CD4-positive, CD25-positive, alpha-beta regulatory T cell (primary cell): ENCODE measurements at regions not wholly inside any gene's neighbourhood (a gene's known extent, or its start where the extent isn't known, plus 50 kb on each side); places are given as distances from the start of the nearest gene placed in this dataset.

Experiments used
- ATAC-seq, 2 donors: fragments of 150-1000 bp; cut with Tn5 transposase; one replicate each; pipeline ENCODE4 v1.10.0; 2021; ENCODE audit warnings: low read depth in 2 of 2, moderate number of reproducible peaks in 2 of 2, moderate library complexity in 1 of 2
- DNase-seq, 3 donors: peaks; one replicate each; pipeline versions ENCODE4 v3.0.0 to v3.0.0-alpha.2; 2012 to 2022; ENCODE audit warnings: mixed read lengths in 1 of 3
- H3K27ac ChIP-seq: one replicate; pipeline ENCODE4 v1.7.0; 2013; ENCODE audit warnings: mild to moderate bottlenecking, low read length; ENCODE audit not compliant: insufficient read depth, poor library complexity, severe bottlenecking
- H3K27me3 ChIP-seq: one replicate; pipeline ENCODE4 v1.7.0; 2013; ENCODE audit warnings: low read length; ENCODE audit not compliant: control insufficient read depth, insufficient read depth
- H3K36me3 ChIP-seq: one replicate; pipeline ENCODE4 v1.7.0; 2013; ENCODE audit warnings: mild to moderate bottlenecking, low read length, moderate library complexity; ENCODE audit not compliant: control insufficient read depth, insufficient read depth
- H3K4me1 ChIP-seq: 2 replicates; pipeline ENCODE4 v1.7.0; 2013; ENCODE audit warnings: mild to moderate bottlenecking, low read length; ENCODE audit not compliant: insufficient read depth, control insufficient read depth, poor library complexity, severe bottlenecking
- H3K4me3 ChIP-seq: one replicate; pipeline ENCODE4 v1.7.0; 2013; ENCODE audit warnings: low read depth, mild to moderate bottlenecking, low read length, moderate library complexity
- H3K9me3 ChIP-seq, 2 experiments: 1 replicate in 1 of 2; 2 replicates in 1 of 2; pipeline ENCODE4 v1.7.0; 2013; ENCODE audit warnings: low read length in 2 of 2, mild to moderate bottlenecking in 1 of 2, moderate library complexity in 1 of 2; ENCODE audit not compliant: control insufficient read depth in 2 of 2
- H3K27ac Mint-ChIP-seq, 3 donors: one replicate each; pipeline ENCODE4 v1.8.0; 2020 to 2022; ENCODE audit warnings: mild to moderate bottlenecking in 3 of 3, mixed read lengths in 3 of 3, moderate library complexity in 2 of 3
- H3K27me3 Mint-ChIP-seq: one replicate; pipeline ENCODE4 v1.8.0; 2022; ENCODE audit warnings: mild to moderate bottlenecking, mixed read lengths
- H3K36me3 Mint-ChIP-seq: one replicate; pipeline ENCODE4 v1.8.0; 2020; ENCODE audit warnings: mixed read lengths
- H3K4me1 Mint-ChIP-seq, 4 donors: one replicate each; pipeline ENCODE4 v1.8.0; 2020 to 2022; ENCODE audit warnings: mixed read lengths in 4 of 4, mild to moderate bottlenecking in 1 of 4
- H3K4me3 Mint-ChIP-seq, 4 donors: one replicate each; pipeline ENCODE4 v1.8.0; 2020 to 2022; ENCODE audit warnings: mild to moderate bottlenecking in 4 of 4, mixed read lengths in 4 of 4, moderate library complexity in 3 of 4
- H3K9me3 Mint-ChIP-seq, 7 donors: one replicate each; pipeline ENCODE4 v1.8.0; 2020 to 2022; ENCODE audit warnings: mixed read lengths in 7 of 7, mild to moderate bottlenecking in 3 of 7, moderate library complexity in 2 of 7

DNA sequence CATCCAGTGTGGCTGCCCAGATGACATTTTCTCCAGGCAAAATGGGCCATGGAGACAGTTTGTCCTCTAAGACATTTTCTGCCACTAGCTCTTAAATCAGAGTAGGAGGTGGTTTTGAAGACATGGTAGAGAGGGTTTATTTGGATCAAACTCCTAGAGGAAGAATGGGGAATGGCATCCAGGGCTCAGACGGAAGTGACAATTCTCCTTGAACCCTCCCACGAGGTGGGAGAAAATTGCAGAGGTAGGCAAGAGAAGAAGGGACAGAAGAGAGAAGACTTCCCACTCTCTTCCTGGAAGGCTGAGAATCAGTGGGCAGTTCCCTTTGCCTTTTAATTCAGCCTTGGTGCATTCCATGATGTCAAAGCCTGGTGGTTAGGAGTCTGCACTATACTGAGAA lies 194.0 kb downstream of the SMIM20 start:
- H3K9me3 ChIP-seq = peaks cover 1 to 9% of the 10 kb centered on the region in 2 experiments
- no peak overlapping the region for H3K4me3 ChIP-seq
- Mint-ChIP-seq H3K27me3 (no peaks in the 10 kb centered on the region), H3K36me3 (no peaks in the 10 kb centered on the region), H3K9me3 (peaks cover 0 to 7% (median 4%) of the 10 kb centered on the region in 7 donors), H3K4me3 (no peak overlapping the region), H3K4me1 (no peaks in the 10 kb centered on the region), H3K27ac (no peak overlapping the region)
- H3K36me3 ChIP-seq = no peaks in the 10 kb centered on the region
- DNase-seq (no peak), ATAC-seq (no peak)
- no peaks in the 10 kb centered on the region for H3K4me1 ChIP-seq
- H3K27me3 ChIP-seq = no peaks in the 10 kb centered on the region
- no peak overlapping the region for H3K27ac ChIP-seq

DNA sequence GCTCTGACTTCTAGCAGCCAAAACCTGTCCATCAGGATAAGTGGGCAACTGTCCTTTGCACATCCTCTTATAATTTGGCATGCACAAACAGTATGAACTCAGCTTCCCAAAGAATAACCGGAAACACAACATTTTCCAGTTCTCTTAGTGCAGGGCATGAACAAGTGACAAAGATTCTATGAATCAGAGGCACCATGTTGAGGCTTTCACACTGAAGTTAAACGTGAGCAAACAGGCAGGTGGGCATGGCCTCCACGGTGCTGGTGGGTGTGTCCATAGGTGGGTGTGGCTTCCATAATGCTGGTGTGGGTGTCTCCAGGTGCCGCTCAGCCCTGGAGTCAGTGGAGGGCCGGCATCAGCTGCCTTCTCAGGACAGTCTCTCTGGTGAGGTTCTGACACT lies 196.5 kb downstream of the SMIM20 start:
- no peak overlapping the region for H3K27ac Mint-ChIP-seq
- Histone ChIP-seq H3K4me1 (no peaks in the 10 kb centered on the region), H3K4me3 (no peak overlapping the region), H3K36me3 (no peaks in the 10 kb centered on the region), H3K27ac (no peak overlapping the region), H3K27me3 (no peaks in the 10 kb centered on the region), H3K9me3 (peaks cover 6 to 16% of the 10 kb centered on the region in 2 experiments)
- H3K36me3 Mint-ChIP-seq = no peaks in the 10 kb centered on the region
- no peaks in the 10 kb centered on the region for H3K27me3 Mint-ChIP-seq
- H3K4me1 Mint-ChIP-seq = no peaks in the 10 kb centered on the region
- DNase-seq (no peak), ATAC-seq (no peak)
- no peak overlapping the region for H3K4me3 Mint-ChIP-seq
- H3K9me3 Mint-ChIP-seq = peaks cover 1 to 11% (median 4%) of the 10 kb centered on the region in 7 donors

DNA sequence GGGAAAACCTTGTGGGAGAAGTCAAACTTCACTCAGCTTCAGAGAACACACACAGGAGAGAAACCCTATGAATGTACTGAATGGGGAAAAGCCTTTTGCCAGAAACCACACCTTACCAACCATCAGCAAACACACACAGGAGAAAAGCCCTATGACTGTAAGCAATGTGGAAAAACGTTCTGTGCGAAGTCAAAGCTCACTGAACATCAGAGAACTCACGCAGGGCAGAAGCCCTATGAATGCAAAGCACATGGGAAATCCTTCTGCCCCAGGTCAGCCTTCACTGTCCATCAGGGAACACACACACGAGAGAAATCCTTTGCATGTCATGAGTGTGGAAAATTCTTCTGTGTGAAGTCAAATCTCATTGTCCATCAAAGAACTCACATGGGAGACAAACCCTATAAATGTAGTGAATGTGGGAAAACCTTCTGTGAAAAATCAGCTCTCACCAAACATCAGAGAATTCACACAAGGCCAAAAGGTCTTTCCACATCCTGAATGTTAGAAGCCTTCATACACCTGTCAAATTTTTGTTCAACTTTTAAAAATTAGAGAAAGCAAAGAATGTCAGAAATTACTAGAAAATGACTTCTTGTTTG lies 199.4 kb downstream of the SMIM20 start:
- Mint-ChIP-seq H3K27ac (no peak overlapping the region), H3K36me3 (no peaks in the 10 kb centered on the region), H3K4me1 (no peaks in the 10 kb centered on the region), H3K9me3 (peaks cover 1 to 11% (median 7%) of the 10 kb centered on the region in 7 donors), H3K4me3 (no peak overlapping the region), H3K27me3 (no peaks in the 10 kb centered on the region)
- no peak overlapping the region for H3K4me3 ChIP-seq
- DNase-seq (no peak), ATAC-seq (no peak)
- peaks cover 6 to 16% of the 10 kb centered on the region in 2 experiments for H3K9me3 ChIP-seq
- no peaks in the 10 kb centered on the region for H3K27me3 ChIP-seq
- no peak overlapping the region for H3K27ac ChIP-seq
- H3K36me3 ChIP-seq = no peaks in the 10 kb centered on the region
- H3K4me1 ChIP-seq = no peaks in the 10 kb centered on the region

DNA sequence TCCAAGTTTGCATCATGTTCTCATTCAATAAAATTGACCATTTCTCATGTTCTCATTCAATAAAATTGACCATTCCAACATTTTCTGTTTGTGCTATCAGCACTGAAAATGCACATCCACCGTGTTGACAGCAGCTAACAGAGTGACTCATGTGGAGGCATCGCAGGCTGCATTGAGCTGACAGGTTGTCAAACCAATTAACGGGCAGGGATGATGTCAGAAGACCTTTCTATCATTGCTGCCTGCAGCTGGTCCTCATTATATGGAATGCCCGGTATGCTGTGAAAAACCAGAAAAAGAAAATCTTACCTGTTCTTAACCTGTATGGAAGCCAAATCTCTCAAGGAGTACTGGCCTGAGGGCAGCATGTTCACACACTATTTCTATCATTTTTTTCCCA lies 202.0 kb downstream of the SMIM20 start:
- Mint-ChIP-seq H3K27ac (no peak overlapping the region), H3K4me3 (no peak overlapping the region), H3K4me1 (no peaks in the 10 kb centered on the region), H3K27me3 (peaks cover 5% of the 10 kb centered on the region), H3K9me3 (peaks cover 0 to 11% (median 5%) of the 10 kb centered on the region in 7 donors), H3K36me3 (no peaks in the 10 kb centered on the region)
- DNase-seq (no peak), ATAC-seq (no peak)
- H3K4me3 ChIP-seq = no peak overlapping the region
- H3K9me3 ChIP-seq = peaks cover 6 to 16% of the 10 kb centered on the region in 2 experiments
- no peaks in the 10 kb centered on the region for H3K27me3 ChIP-seq
- no peaks in the 10 kb centered on the region for H3K4me1 ChIP-seq
- no peak overlapping the region for H3K27ac ChIP-seq
- H3K36me3 ChIP-seq = no peaks in the 10 kb centered on the region

DNA sequence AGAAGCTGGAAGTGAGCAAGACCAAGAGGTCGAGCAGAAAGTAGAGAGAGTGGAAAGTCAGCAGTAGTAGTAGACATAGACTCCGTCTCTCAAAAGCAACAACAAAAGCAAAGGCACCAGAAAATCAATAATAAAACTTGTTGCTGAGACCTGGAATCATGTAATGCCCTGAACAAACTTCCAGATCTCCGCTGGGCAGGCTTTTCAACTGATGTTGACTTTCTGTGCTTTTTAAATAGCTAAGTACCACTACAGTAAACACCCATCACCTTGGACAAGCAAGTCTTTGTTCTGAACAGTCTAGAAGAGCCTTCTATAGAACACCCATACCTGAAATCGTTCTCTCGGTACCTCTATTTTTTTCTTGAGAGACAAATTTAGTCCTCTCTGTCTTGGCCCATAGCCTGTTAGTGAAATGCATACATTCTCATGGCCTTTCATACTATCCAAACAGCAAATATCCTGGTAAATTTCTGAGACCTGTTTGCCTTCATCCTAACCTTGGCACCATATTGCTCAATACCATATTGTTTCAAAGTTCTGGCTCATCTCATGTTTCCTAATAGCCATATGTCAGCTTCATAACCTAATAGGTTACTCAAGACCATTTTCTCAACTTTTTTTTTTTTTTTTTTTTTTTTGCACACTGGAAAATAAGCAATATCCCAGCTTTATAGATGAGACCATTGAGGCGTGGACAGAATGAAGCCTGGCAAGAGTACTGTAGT lies 200.6 kb upstream of the RBPJ start:
- no peaks in the 10 kb centered on the region for H3K36me3 Mint-ChIP-seq
- no peaks in the 10 kb centered on the region for H3K9me3 ChIP-seq
- H3K4me1 Mint-ChIP-seq = no peaks in the 10 kb centered on the region
- no peaks in the 10 kb centered on the region for H3K4me1 ChIP-seq
- no peak overlapping the region for H3K27ac Mint-ChIP-seq
- no peak overlapping the region for H3K4me3 Mint-ChIP-seq
- H3K27me3 ChIP-seq = no peaks in the 10 kb centered on the region
- H3K9me3 Mint-ChIP-seq = peaks cover 0 to 5% (median 0%) of the 10 kb centered on the region in 7 donors
- no peak overlapping the region for H3K27ac ChIP-seq
- peaks cover 5% of the 10 kb centered on the region for H3K27me3 Mint-ChIP-seq
- H3K4me3 ChIP-seq = no peak overlapping the region
- no peak for ATAC-seq
- DNase-seq = no peak
- no peaks in the 10 kb centered on the region for H3K36me3 ChIP-seq

DNA sequence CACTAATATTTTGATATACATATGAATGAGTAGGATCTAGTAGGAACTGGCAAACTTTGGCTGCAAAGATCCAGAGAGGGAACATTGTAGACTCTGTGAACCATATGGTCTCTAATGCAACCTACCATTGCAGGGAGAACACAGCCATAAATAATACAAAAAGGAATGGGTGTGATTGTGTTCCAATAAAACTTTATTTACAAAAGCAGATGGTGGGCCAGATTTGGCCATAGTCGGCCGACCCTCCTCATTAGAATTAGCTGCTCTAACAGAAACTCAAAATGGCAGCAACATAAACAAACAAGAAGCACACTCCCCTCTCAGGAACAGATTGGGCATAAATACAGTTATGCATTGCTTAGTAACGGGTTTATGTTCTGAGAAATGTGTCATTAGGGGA lies 198.1 kb upstream of the RBPJ start:
- ATAC-seq (no peak), DNase-seq (no peak)
- peaks cover 5% of the 10 kb centered on the region for H3K27me3 Mint-ChIP-seq
- H3K9me3 Mint-ChIP-seq = peaks cover 0 to 1% (median 0%) of the 10 kb centered on the region in 7 donors
- Histone ChIP-seq H3K36me3 (no peaks in the 10 kb centered on the region), H3K9me3 (no peaks in the 10 kb centered on the region), H3K27ac (no peak overlapping the region), H3K4me3 (no peak overlapping the region), H3K27me3 (no peaks in the 10 kb centered on the region), H3K4me1 (no peaks in the 10 kb centered on the region)
- no peak overlapping the region for H3K27ac Mint-ChIP-seq
- H3K4me3 Mint-ChIP-seq = no peak overlapping the region
- H3K36me3 Mint-ChIP-seq = no peaks in the 10 kb centered on the region
- H3K4me1 Mint-ChIP-seq = no peaks in the 10 kb centered on the region

DNA sequence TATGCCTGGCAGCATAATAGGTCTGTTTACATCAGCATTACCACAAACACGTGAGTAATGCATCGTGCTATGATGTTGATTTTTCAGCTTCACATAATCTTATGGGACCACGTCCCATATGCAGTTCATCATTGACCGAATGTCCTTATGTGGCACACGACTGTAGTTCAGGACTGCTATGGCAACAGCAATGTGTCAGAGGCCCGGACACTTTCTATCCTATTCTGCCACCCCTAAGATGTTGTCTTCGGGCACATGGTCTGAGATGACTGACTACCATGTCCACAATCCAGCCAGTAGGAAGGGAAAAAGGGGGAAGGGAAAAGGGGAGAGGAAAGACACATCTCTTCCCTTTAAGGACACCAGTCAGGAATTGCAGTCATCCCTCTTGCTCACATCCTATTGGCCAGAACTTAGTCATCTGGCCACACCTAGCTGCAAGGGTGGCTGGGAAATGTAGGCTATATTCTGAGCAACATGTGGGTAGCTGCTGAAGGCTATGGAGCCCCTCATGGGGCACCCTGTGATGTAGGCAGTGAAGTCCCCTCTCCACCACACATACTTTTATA lies 196.0 kb upstream of the RBPJ start:
- H3K36me3 Mint-ChIP-seq = no peaks in the 10 kb centered on the region
- H3K27ac Mint-ChIP-seq = no peak overlapping the region
- ATAC-seq (no peak), DNase-seq (no peak)
- no peaks in the 10 kb centered on the region for H3K9me3 ChIP-seq
- no peaks in the 10 kb centered on the region for H3K4me1 Mint-ChIP-seq
- H3K27ac ChIP-seq = no peak overlapping the region
- no peaks in the 10 kb centered on the region for H3K36me3 ChIP-seq
- H3K4me1 ChIP-seq = no peaks in the 10 kb centered on the region
- no peak overlapping the region for H3K4me3 Mint-ChIP-seq
- H3K27me3 Mint-ChIP-seq = no peaks in the 10 kb centered on the region
- H3K4me3 ChIP-seq = no peak overlapping the region
- no peaks in the 10 kb centered on the region for H3K27me3 ChIP-seq
- H3K9me3 Mint-ChIP-seq = peaks cover 0 to 6% (median 0%) of the 10 kb centered on the region in 7 donors
